ENCODE measurements at regions not wholly inside any gene's neighbourhood (a gene's known extent, or its start where the extent isn't known, plus 50 kb on each side); places are given as distances from the start of the nearest gene placed in this dataset.

GRCh38 chr13:85527316-85527715 is 271.9 kb downstream of the SLITRK6 start:
- no peak for DNase-seq
- Histone ChIP-seq H3K36me3 (no peaks in the 10 kb centered on the region), H3K27me3 (no peaks in the 10 kb centered on the region), H3K27ac (no peak overlapping the region), H3K9me3 (no peaks in the 10 kb centered on the region), H3K4me1 (no peaks in the 10 kb centered on the region), H3K4me3 (no peak overlapping the region)
- 92 to 95% methylated on average over 4 of the region's 4 CpGs for WGBS, 2 donors
- ATAC-seq (ENCODE audit: low FRiP score in 2 of 2) = no peak
- TF ChIP-seq POLR2A (IDR thresholded peaks at IDR 0.05) (no peak), POLR2AphosphoS5 (IDR thresholded peaks at IDR 0.05) (no peak), CTCF (IDR thresholded peaks at IDR 0.05) (no peak), EP300 (IDR thresholded peaks at IDR 0.05) (no peak)

- Histone ChIP-seq H3K9me3 (no peaks in the 10 kb centered on the region), H3K4me3 (no peak overlapping the region), H3K27ac (peak overlapping the region in 1 of 4 donors; percentile 11), H3K4me1 (peaks cover 0 to 8% (median under 1%) of the 10 kb centered on the region in 4 donors), H3K27me3 (no peaks in the 10 kb centered on the region), H3K36me3 (no peaks in the 10 kb centered on the region)
- DNase-seq (no peak), ATAC-seq (ENCODE audit: low FRiP score in 2 of 2) (no peak)
- TF ChIP-seq POLR2A (IDR thresholded peaks at IDR 0.05) (no peak), CTCF (IDR thresholded peaks at IDR 0.05) (no peak), EP300 (IDR thresholded peaks at IDR 0.05) (no peak), POLR2AphosphoS5 (IDR thresholded peaks at IDR 0.05) (no peak)
- 62 to 65% methylated on average over 2 of the region's 2 CpGs for WGBS, 2 donors
These were observed 273.8 kb downstream of the SLITRK6 start for GRCh38 chr13:85525411-85525810.

- no peak overlapping the region for H3K4me3 ChIP-seq
- no peak for DNase-seq
- H3K4me1 ChIP-seq = peaks cover 0 to 8% (median under 1%) of the 10 kb centered on the region in 4 donors
- no peaks in the 10 kb centered on the region for H3K9me3 ChIP-seq
- no peak overlapping the region for H3K27ac ChIP-seq
- WGBS, 2 donors = 37 to 54% methylated on average over 2 of the region's 2 CpGs
- H3K36me3 ChIP-seq = no peaks in the 10 kb centered on the region
- H3K27me3 ChIP-seq = no peaks in the 10 kb centered on the region
- no peak for ATAC-seq (ENCODE audit: low FRiP score in 2 of 2)
- no peak for TF ChIP-seq CTCF (IDR thresholded peaks at IDR 0.05)
- no peak for TF ChIP-seq EP300 (IDR thresholded peaks at IDR 0.05)
- TF ChIP-seq POLR2AphosphoS5 (IDR thresholded peaks at IDR 0.05) = no peak
- no peak for TF ChIP-seq POLR2A (IDR thresholded peaks at IDR 0.05)
These were observed 277.6 kb downstream of the SLITRK6 start for GRCh38 chr13:85521657-85522056.

- peak in 1 of 2 donors; percentile 60 for ATAC-seq (ENCODE audit: low FRiP score in 2 of 2)
- no peaks in the 10 kb centered on the region for H3K27me3 ChIP-seq
- no peak for DNase-seq
- H3K27ac ChIP-seq = no peak overlapping the region
- H3K9me3 ChIP-seq = no peaks in the 10 kb centered on the region
- H3K4me3 ChIP-seq = no peak overlapping the region
- peaks cover 0 to 8% (median under 1%) of the 10 kb centered on the region in 4 donors for H3K4me1 ChIP-seq
- TF ChIP-seq EP300 (IDR thresholded peaks at IDR 0.05) (no peak), POLR2A (IDR thresholded peaks at IDR 0.05) (no peak), POLR2AphosphoS5 (IDR thresholded peaks at IDR 0.05) (no peak), CTCF (IDR thresholded peaks at IDR 0.05) (no peak)
- no peaks in the 10 kb centered on the region for H3K36me3 ChIP-seq
These were observed 278.8 kb downstream of the SLITRK6 start for GRCh38 chr13:85520445-85520844.

GRCh38 chr13:85519363-85519762 is 279.9 kb downstream of the SLITRK6 start:
- DNase-seq = no peak
- Histone ChIP-seq H3K9me3 (no peaks in the 10 kb centered on the region), H3K4me3 (no peak overlapping the region), H3K4me1 (peaks cover 0 to 8% (median under 1%) of the 10 kb centered on the region in 4 donors), H3K27ac (no peak overlapping the region), H3K36me3 (no peaks in the 10 kb centered on the region), H3K27me3 (no peaks in the 10 kb centered on the region)
- no peak for TF ChIP-seq POLR2AphosphoS5 (IDR thresholded peaks at IDR 0.05)
- ATAC-seq (ENCODE audit: low FRiP score in 2 of 2) = no peak
- 91 to 95% methylated on average over 1 of the region's 1 CpG for WGBS, 2 donors

Measured in upper lobe of left lung (tissue), 6 donors.